Esophagus muscularis mucosa (tissue), 4 donors: ENCODE measurements at regions not wholly inside any gene's neighbourhood (a gene's known extent, or its start where the extent isn't known, plus 50 kb on each side); places are given as distances from the start of the nearest gene placed in this dataset.

Source experiments
- DNase-seq: peaks from one replicate; pipeline ENCODE4 v3.0.0-alpha.2; 2017; ENCODE audit errors: extremely low spot score
- H3K27ac ChIP-seq, 4 donors: fragments of 200-600 bp; sonication (generic); replicated peaks in 1 of 4; 1 replicate in 3 of 4; 2 replicates in 1 of 4; pipeline ENCODE4 v1.5.1; 2016 to 2019; ENCODE audit warnings: mild to moderate bottlenecking in 1 of 4
- H3K27me3 ChIP-seq, 4 donors: fragments of 200-600 bp; sonication (generic); one replicate each; pipeline versions ENCODE4 v1.5.1 to v1.6.0; 2016 to 2019
- H3K36me3 ChIP-seq, 4 donors: fragments of 200-600 bp; sonication (generic); one replicate each; pipeline ENCODE4 v1.5.1; 2016 to 2019
- H3K4me1 ChIP-seq, 4 donors: fragments of 200-600 bp; sonication (generic); one replicate each; pipeline ENCODE4 v1.5.1; 2016 to 2019
- H3K4me3 ChIP-seq, 4 donors: fragments of 200-600 bp; sonication (generic); 1 replicate in 2 of 4; 2 replicates in 2 of 4; pipeline ENCODE4 v1.5.1; 2016 to 2019; ENCODE audit warnings: mild to moderate bottlenecking in 4 of 4, moderate library complexity in 1 of 4
- H3K9me3 ChIP-seq, 4 donors: fragments of 200-600 bp; sonication (generic); 1 replicate in 3 of 4; 2 replicates in 1 of 4; pipeline ENCODE4 v1.5.1; 2016 to 2019
- CTCF ChIP-seq, 3 experiments: fragments of 200-600 bp in 2 of 3; fragments of 450-650 bp in 1 of 3; sonication (generic) in 2 of 3; IDR thresholded peaks; one replicate each; pipeline ENCODE4 v1.5.1; 2017 to 2019; ENCODE audit warnings: antibody characterized with exemption in 3 of 3, mild to moderate bottlenecking in 2 of 3, moderate library complexity in 1 of 3
- EP300 ChIP-seq: sonication (generic); formaldehyde crosslinking; IDR thresholded peaks from one replicate; pipeline ENCODE4 v1.6.1; 2017; ENCODE audit warnings: antibody characterized with exemption
- POLR2A ChIP-seq: fragments of 450-650 bp; IDR thresholded peaks from one replicate; pipeline ENCODE4 v1.6.1; 2017; ENCODE audit warnings: antibody characterized with exemption, moderate library complexity, mild to moderate bottlenecking, low read depth
- POLR2AphosphoS5 ChIP-seq, 2 donors: sonication (generic); formaldehyde crosslinking; IDR thresholded peaks; one replicate each; pipeline ENCODE4 v1.6.1; 2017; ENCODE audit warnings: antibody characterized with exemption in 2 of 2
- WGBS: methylation state at CpG from one replicate; pipeline ENCODE4 v1.1.5; 2018; 5-methylcytosine and 5-hydroxymethylcytosine counted together
- intact Hi-C: fragments of 100-400 bp; cut with DNase I; formaldehyde crosslinking; loops from one replicate; pipeline ENCODE4 v1.15.1; 2023

GRCh38 chr9:90000925-90001324 is 396.1 kb downstream of the GADD45G start:
- TF ChIP-seq POLR2AphosphoS5 (IDR thresholded peaks at IDR 0.05) (no peak), CTCF (IDR thresholded peaks at IDR 0.05) (no peak), POLR2A (no peak), EP300 (peak; percentile 47)
- peaks cover 44 to 66% (median 62%) of the 10 kb centered on the region in 4 donors for H3K4me1 ChIP-seq
- DNase-seq = no peak
- peak overlapping the region; percentile 76 to 88 (median 86) for H3K27ac ChIP-seq
- intact Hi-C loops = loop anchor here (5.0 kb wide), 2 partner anchors 59 to 394 kb away; partner anchors contain the start of gene GADD45G
- no peaks in the 10 kb centered on the region for H3K36me3 ChIP-seq
- H3K27me3 ChIP-seq = no peaks in the 10 kb centered on the region
- H3K4me3 ChIP-seq = no peak overlapping the region
- 20% methylated on average over 7 of the region's 7 CpGs for WGBS
- peaks cover 0 to 4% (median 0%) of the 10 kb centered on the region in 4 donors for H3K9me3 ChIP-seq

- intact Hi-C loops = loop anchor here (5.0 kb wide), 2 partner anchors 59 to 394 kb away; partner anchors contain the start of gene GADD45G
- no peak for TF ChIP-seq EP300
- TF ChIP-seq CTCF (IDR thresholded peaks at IDR 0.05) = no peak
- no peak for TF ChIP-seq POLR2AphosphoS5 (IDR thresholded peaks at IDR 0.05)
- DNase-seq = no peak
- H3K9me3 ChIP-seq = peaks cover 0 to 4% (median 0%) of the 10 kb centered on the region in 4 donors
- no peaks in the 10 kb centered on the region for H3K36me3 ChIP-seq
- H3K27ac ChIP-seq = peak overlapping the region; percentile 76 to 88 (median 86)
- 50% methylated on average over 7 of the region's 7 CpGs for WGBS
- no peak overlapping the region for H3K4me3 ChIP-seq
- no peaks in the 10 kb centered on the region for H3K27me3 ChIP-seq
- peaks cover 44 to 66% (median 63%) of the 10 kb centered on the region in 4 donors for H3K4me1 ChIP-seq
Measured at GRCh38 chr9:90001747-90002146, 396.9 kb downstream of the GADD45G start.

- Histone ChIP-seq H3K4me1 (peaks cover 44 to 73% (median 68%) of the 10 kb centered on the region in 4 donors), H3K27ac (peak overlapping the region; percentile 76 to 88 (median 86)), H3K27me3 (no peaks in the 10 kb centered on the region), H3K9me3 (peaks cover 0 to 4% (median 0%) of the 10 kb centered on the region in 4 donors), H3K36me3 (no peaks in the 10 kb centered on the region), H3K4me3 (no peak overlapping the region)
- intact Hi-C loops = loop anchor here (5.0 kb wide), 2 partner anchors 60 to 395 kb away; partner anchors contain the start of gene GADD45G
- DNase-seq = no peak
- 43% methylated on average over 9 of the region's 9 CpGs for WGBS
- TF ChIP-seq POLR2A (no peak), POLR2AphosphoS5 (IDR thresholded peaks at IDR 0.05) (no peak), CTCF (IDR thresholded peaks at IDR 0.05) (no peak), EP300 (no peak)
Measured at GRCh38 chr9:90002397-90003271, 397.8 kb downstream of the GADD45G start.

GRCh38 chr9:90005388-90005787 is 400.6 kb downstream of the GADD45G start:
- no peak for DNase-seq
- no peak for TF ChIP-seq POLR2A
- TF ChIP-seq CTCF (IDR thresholded peaks at IDR 0.05) = no peak
- TF ChIP-seq POLR2AphosphoS5 (IDR thresholded peaks at IDR 0.05) = no peak
- no peak for TF ChIP-seq EP300
- WGBS = 91% methylated on average over 3 of the region's 3 CpGs
- intact Hi-C loops = no loop called here
- Histone ChIP-seq H3K27ac (no peak overlapping the region), H3K4me1 (peaks cover 29 to 64% (median 57%) of the 10 kb centered on the region in 4 donors), H3K27me3 (no peaks in the 10 kb centered on the region), H3K36me3 (no peaks in the 10 kb centered on the region), H3K9me3 (peaks cover 0 to 4% (median 0%) of the 10 kb centered on the region in 4 donors), H3K4me3 (no peak overlapping the region)
